ENCODE measurements at regions not wholly inside any gene's neighbourhood (a gene's known extent, or its start where the extent isn't known, plus 50 kb on each side); places are given as distances from the start of the nearest gene placed in this dataset.

GRCh38 chr4:184310171-184310567 is 92.5 kb upstream of the ENPP6 start:
- DNase-seq (ENCODE audit: low read depth): peak; percentile 14

GRCh38 chr4:184309241-184310170 is 91.8 kb upstream of the ENPP6 start:
- peak; percentile 31 for DNase-seq (ENCODE audit: low read depth)

GRCh38 chr4:184306949-184307348 is 89.3 kb upstream of the ENPP6 start:
- no peak for DNase-seq (ENCODE audit: low read depth)

- no peak for DNase-seq (ENCODE audit: low read depth)
Measured at GRCh38 chr4:184306470-184306869, 88.8 kb upstream of the ENPP6 start.

- DNase-seq (ENCODE audit: low read depth): no peak
Measured at GRCh38 chr4:184300816-184301215, 83.1 kb upstream of the ENPP6 start.

GRCh38 chr4:184298254-184298653 is 80.6 kb upstream of the ENPP6 start:
- DNase-seq (ENCODE audit: low read depth): no peak

- DNase-seq (ENCODE audit: low read depth): no peak
Measured at GRCh38 chr4:184295206-184295605, 77.5 kb upstream of the ENPP6 start.

- DNase-seq (ENCODE audit: low read depth): no peak
Measured at GRCh38 chr4:184294606-184295133, 77.0 kb upstream of the ENPP6 start.

- DNase-seq (ENCODE audit: low read depth): no peak
Measured at GRCh38 chr4:184293552-184293951, 75.9 kb upstream of the ENPP6 start.

GRCh38 chr4:184292877-184293276 is 75.2 kb upstream of the ENPP6 start:
- no peak for DNase-seq (ENCODE audit: low read depth)

GRCh38 chr4:184292465-184292867 is 74.8 kb upstream of the ENPP6 start:
- DNase-seq (ENCODE audit: low read depth): no peak

GRCh38 chr4:184289179-184289535 is 71.5 kb upstream of the ENPP6 start:
- DNase-seq (ENCODE audit: low read depth): no peak

GRCh38 chr4:184288451-184289178 is 70.9 kb upstream of the ENPP6 start:
- no peak for DNase-seq (ENCODE audit: low read depth)

- DNase-seq (ENCODE audit: low read depth): no peak
Measured at GRCh38 chr4:184287697-184288255, 70.1 kb upstream of the ENPP6 start.

- no peak for DNase-seq (ENCODE audit: low read depth)
Measured at GRCh38 chr4:184286358-184286757, 68.7 kb upstream of the ENPP6 start.

- DNase-seq (ENCODE audit: low read depth): no peak
Measured at GRCh38 chr4:184284742-184285141, 67.1 kb upstream of the ENPP6 start.

- no peak for DNase-seq (ENCODE audit: low read depth)
Measured at GRCh38 chr4:184284336-184284690, 66.6 kb upstream of the ENPP6 start.

GRCh38 chr4:184283659-184284335 is 66.1 kb upstream of the ENPP6 start:
- no peak for DNase-seq (ENCODE audit: low read depth)

- DNase-seq (ENCODE audit: low read depth): no peak
Measured at GRCh38 chr4:184282895-184283654, 65.4 kb upstream of the ENPP6 start.

GRCh38 chr4:184282251-184282713 is 64.6 kb upstream of the ENPP6 start:
- DNase-seq (ENCODE audit: low read depth): peak; percentile 35

Data from stimulated activated CD8-positive, alpha-beta memory T cell treated with anti-CD3 and anti-CD28 coated beads, Interleukin-4, amount 100 ng/mL, for 24 hours (primary cell).